HepG2 (cell line): ENCODE measurements at regions not wholly inside any gene's neighbourhood (a gene's known extent, or its start where the extent isn't known, plus 50 kb on each side); places are given as distances from the start of the nearest gene placed in this dataset.
A peak's percentile ranks its signal among the peaks of the same experiment; 100 is the strongest.

Experiments used
- BCL6 ChIP-seq: IDR thresholded peaks from 2 replicates; pipeline ENCODE4 v1.6.1; 2016; ENCODE audit warnings: missing genetic modification reagents, missing compliant biosample characterization
- ELF3 ChIP-seq: IDR thresholded peaks from 2 replicates; pipeline ENCODE4 v1.6.1; 2016; ENCODE audit warnings: missing genetic modification reagents, missing compliant biosample characterization
- ESRRA ChIP-seq: sonication (generic); formaldehyde crosslinking; IDR thresholded peaks from 2 replicates; pipeline ENCODE4 v1.5.1; 2020; ENCODE audit warnings: mild to moderate bottlenecking, low read depth, missing genetic modification reagents
- GATAD1 ChIP-seq: IDR thresholded peaks from 2 replicates; pipeline ENCODE4 v1.6.1; 2016; ENCODE audit warnings: missing genetic modification reagents, missing compliant biosample characterization
- HDAC1 ChIP-seq: sonication (generic); formaldehyde crosslinking; IDR thresholded peaks from 2 replicates; pipeline ENCODE4 v1.5.1; 2020; ENCODE audit warnings: mild to moderate bottlenecking, missing genetic modification reagents
- HNRNPL ChIP-seq: fragments of 200-400 bp; formaldehyde crosslinking; IDR thresholded peaks from 2 replicates; pipeline ENCODE4 v1.6.1; 2017; ENCODE audit warnings: mild to moderate bottlenecking, low read depth, low read length
- IRF2 ChIP-seq: IDR thresholded peaks from 2 replicates; pipeline ENCODE4 v1.6.1; 2018; ENCODE audit warnings: missing genetic modification reagents, missing compliant biosample characterization
- MATR3 ChIP-seq: sonication (generic); formaldehyde crosslinking; IDR thresholded peaks from 2 replicates; pipeline ENCODE4 v1.4.0; 2020; ENCODE audit warnings: missing genetic modification reagents
- NFIB ChIP-seq: sonication (generic); formaldehyde crosslinking; IDR thresholded peaks from 2 replicates; pipeline ENCODE4 v1.9.0; 2021; ENCODE audit warnings: missing genetic modification reagents, mild to moderate bottlenecking, borderline replicate concordance
- NR2F1 ChIP-seq, 2 experiments: fragments of 450-650 bp in 1 of 2; formaldehyde crosslinking in 1 of 2; IDR thresholded peaks; 2 replicates each; pipeline versions ENCODE4 v1.5.0 to v1.6.1; 2016 to 2020; ENCODE audit warnings: mild to moderate bottlenecking in 1 of 2, missing compliant biosample characterization in 1 of 2, missing genetic modification reagents in 1 of 2, moderate library complexity in 1 of 2
- NR2F2 ChIP-seq: IDR thresholded peaks from 2 replicates; pipeline ENCODE4 v1.6.1; 2012; ENCODE audit warnings: low read depth, inconsistent platforms, borderline replicate concordance
- RARA ChIP-seq: IDR thresholded peaks from 2 replicates; pipeline ENCODE4 v1.6.1; 2016; ENCODE audit warnings: missing genetic modification reagents, missing compliant biosample characterization
- SALL1 ChIP-seq: sonication (generic); formaldehyde crosslinking; IDR thresholded peaks from 2 replicates; pipeline ENCODE4 v1.8.0; 2022; ENCODE audit warnings: mild to moderate bottlenecking, missing genetic modification reagents
- SOX5 ChIP-seq: IDR thresholded peaks from 2 replicates; pipeline ENCODE4 v1.6.1; 2016; ENCODE audit warnings: borderline replicate concordance
- TMF1 ChIP-seq: sonication (generic); formaldehyde crosslinking; IDR thresholded peaks from 2 replicates; pipeline ENCODE4 v1.8.1; 2022; ENCODE audit warnings: low read depth, missing genetic modification reagents
- ZFY ChIP-seq: sonication (generic); formaldehyde crosslinking; IDR thresholded peaks from 2 replicates; pipeline ENCODE4 v1.4.0; 2020; ENCODE audit warnings: missing genetic modification reagents
- ZNF530 ChIP-seq: sonication (generic); formaldehyde crosslinking; IDR thresholded peaks from 2 replicates; pipeline ENCODE4 v1.5.0; 2020; ENCODE audit warnings: low read depth, mild to moderate bottlenecking, missing genetic modification reagents
- ZNF687 ChIP-seq: sonication (generic); formaldehyde crosslinking; IDR thresholded peaks from 2 replicates; pipeline ENCODE4 v1.5.1; 2020; ENCODE audit warnings: mild to moderate bottlenecking, missing genetic modification reagents, moderate library complexity

- peak; percentile 55 for TF ChIP-seq ZNF687 (CRISPR knock-in tag)
- 0 out of 2 replicates have a peak, but pooled peaks have one; percentile 1 for TF ChIP-seq NR2F2
- peak; percentile 19; the same call in 1 of the 2 replicates for TF ChIP-seq SOX5 (CRISPR knock-in tag)
- peak; percentile 73; the same call in 1 of the 2 replicates for TF ChIP-seq HDAC1 (CRISPR knock-in tag)
- TF ChIP-seq ZFY (CRISPR knock-in tag) = 0 out of 2 replicates have a peak, but pooled peaks have one; percentile 8
- TF ChIP-seq TMF1 (CRISPR knock-in tag) = no peak
- TF ChIP-seq SALL1 (CRISPR knock-in tag) = peak; percentile 63
- TF ChIP-seq MATR3 = no peak
- 0 out of 2 replicates have a peak, but pooled peaks have one; percentile 24 for TF ChIP-seq ESRRA (CRISPR knock-in tag)
- TF ChIP-seq ZNF530 (CRISPR knock-in tag) = no peak
- TF ChIP-seq NR2F1 (CRISPR knock-in tag; IDR thresholded peaks at IDR 0.05) = peak in 1 of 2 experiments; percentile 27; a peak in 2 of 4 replicates
- TF ChIP-seq IRF2 (CRISPR knock-in tag) = no peak
- TF ChIP-seq BCL6 (CRISPR knock-in tag) = peak; percentile 95
- peak; percentile 35; the same call in 1 of the 2 replicates for TF ChIP-seq ELF3
- no peak for TF ChIP-seq NFIB (CRISPR knock-in tag)
- 0 out of 2 replicates have a peak, but pooled peaks have one; percentile 37 for TF ChIP-seq GATAD1 (CRISPR knock-in tag)
- 0 out of 2 replicates have a peak, but pooled peaks have one; percentile 39 for TF ChIP-seq RARA (CRISPR knock-in tag)
- TF ChIP-seq HNRNPL = peak; percentile 71; the same call in 1 of the 2 replicates
- TF ChIP-seq, all 625 proteins: peak for 25
Observed at GRCh38 chr3:72448375-72448823, 399.8 kb downstream of the SHQ1 start (continued).
